ENCODE measurements at regions not wholly inside any gene's neighbourhood (a gene's known extent, or its start where the extent isn't known, plus 50 kb on each side); places are given as distances from the start of the nearest gene placed in this dataset.

GRCh38 chr4:184568770-184569169 lies 80.5 kb downstream of the CASP3 start:
- intact Hi-C loops (cut with micrococcal nuclease; ENCODE audit: unreplicated experiment): no loop called here
- in situ Hi-C loops (cut with MboI): no loop called here
- ATAC-seq: peak; percentile 81
- RAD21 ChIA-PET (ENCODE audit: unreplicated experiment): interaction anchor here (1.1 kb wide), 1 partner anchor 15 kb away, joined by 4 read pairs; no protein-coding TSS in a partner anchor
- H3K27me3 ChIP-seq (replicated peaks in 1 of 2; ENCODE audit: control insufficient read depth in 2 of 2, insufficient read depth in 2 of 2, low read length in 1 of 2): no peaks in the 10 kb centered on the region
- SMC1A ChIA-PET (ENCODE audit: uncharacterized antibody, unreplicated experiment): interaction anchor here (0.6 to 1.5 kb wide), 5 partner anchors 15 to 216 kb away, joined by 3 to 4 read pairs (median 3); no protein-coding TSS in a partner anchor
- FAIRE-seq: peak; percentile 84
- CTCF ChIA-PET: no interaction called here
- H3K27ac ChIP-seq (ENCODE audit: control insufficient read depth, insufficient read depth): no peak overlapping the region
- H3K4me2 ChIP-seq (ENCODE audit: control insufficient read depth, insufficient read depth): peak overlapping the region; percentile 17
- no peaks in the 10 kb centered on the region for H3K36me3 ChIP-seq (ENCODE audit: control insufficient read depth in 2 of 2, insufficient read depth in 2 of 2, low read length in 1 of 2)
- peak overlapping the region; percentile 1; the same call in 1 of the 2 replicates for H2AFZ ChIP-seq (ENCODE audit: control insufficient read depth, low read depth, low read length)
- H3K79me2 ChIP-seq (ENCODE audit: control insufficient read depth, insufficient read depth, low read length): no peaks in the 10 kb centered on the region
- no peaks in the 10 kb centered on the region for H3K9me3 ChIP-seq (replicated peaks; ENCODE audit: control insufficient read depth, insufficient read depth, low read length)
- DNase-seq (ENCODE audit: low read depth, low spot score): peak; percentile 33
- 20% methylated on average over 6 of the region's 6 CpGs for WGBS (ENCODE audit: insufficient coverage, insufficient replicate concordance, low lambda C conversion rate, missing lambda C conversion rate)
- POLR2A ChIA-PET: interaction anchor here (1.2 kb wide), 1 partner anchor 59 kb away, joined by 3 read pairs; no protein-coding TSS in a partner anchor
- peaks cover 7% of the 10 kb centered on the region for H3K4me1 ChIP-seq (ENCODE audit: control insufficient read depth, insufficient read depth, low read length)
- no peaks in the 10 kb centered on the region for H4K20me1 ChIP-seq (ENCODE audit: control insufficient read depth, insufficient read depth)
- no TSS peak for BruUV-seq (replicated peaks)
- peak overlapping the region; percentile 10; the same call in 1 of the 2 replicates for H3K4me3 ChIP-seq
- no peak overlapping the region for H3K9ac ChIP-seq (ENCODE audit: control insufficient read depth, insufficient read depth, low read length)
- TF ChIP-seq ASH2L (IDR thresholded peaks at IDR 0.05; ENCODE audit: borderline replicate concordance, low read depth) (no peak), TBL1XR1 (IDR thresholded peaks at IDR 0.05; ENCODE audit: low read depth, low read length) (no peak), SIN3A (IDR thresholded peaks at IDR 0.05; ENCODE audit: low read depth, low read length) (no peak), ATF7 (IDR thresholded peaks at IDR 0.05; ENCODE audit: low read depth) (peak; percentile 28; the same call in 1 of the 2 replicates), PAX5 (IDR thresholded peaks at IDR 0.05; ENCODE audit: borderline replicate concordance, low read depth, low read length) (no peak), CBFB (IDR thresholded peaks at IDR 0.05; ENCODE audit: low read depth) (no peak), YBX1 (IDR thresholded peaks at IDR 0.05) (no peak), GABPA (IDR thresholded peaks at IDR 0.05; ENCODE audit: low read depth) (0 out of 2 replicates have a peak, but pooled peaks have one; percentile 13), ZNF217 (IDR thresholded peaks at IDR 0.05) (no peak), MTA2 (IDR thresholded peaks at IDR 0.05; ENCODE audit: low read depth) (peak; percentile 87), ZNF207 (IDR thresholded peaks at IDR 0.05; ENCODE audit: borderline replicate concordance) (no peak), SUZ12 (IDR thresholded peaks at IDR 0.05; ENCODE audit: unreplicated experiment) (no peak), TCF12 (IDR thresholded peaks at IDR 0.05; ENCODE audit: low read depth, low read length) (no peak), KDM1A (IDR thresholded peaks at IDR 0.05; ENCODE audit: borderline replicate concordance) (no peak), ETV6 (conservative IDR thresholded peaks at IDR 0.05 in 1 of 2, IDR thresholded peaks at IDR 0.05 in 1 of 2; ENCODE audit: borderline replicate concordance in 1 of 2, low read depth in 1 of 2) (no peak; a peak in 1 of 4 replicates), ZBED1 (IDR thresholded peaks at IDR 0.05; ENCODE audit: borderline replicate concordance) (peak; percentile 48; the same call in 1 of the 2 replicates), NFIC (IDR thresholded peaks at IDR 0.05; ENCODE audit: low read depth, low read length) (peak; percentile 49; the same call in 1 of the 2 replicates), NR2C2 (IDR thresholded peaks at IDR 0.05; ENCODE audit: borderline replicate concordance, control insufficient read depth, insufficient read length, low read depth) (no peak), CUX1 (IDR thresholded peaks at IDR 0.05; ENCODE audit: insufficient replicate concordance, low read depth, low read length) (no peak), HCFC1 (IDR thresholded peaks at IDR 0.05; ENCODE audit: low read length) (no peak), SPI1 (IDR thresholded peaks at IDR 0.05; ENCODE audit: borderline replicate concordance, insufficient read depth, low read depth, low read length) (peak; percentile 41; the same call in 1 of the 2 replicates), TCF3 (IDR thresholded peaks at IDR 0.05; ENCODE audit: borderline replicate concordance, insufficient read depth, low read depth, low read length) (no peak)

Data from GM12878 (cell line).